ENCODE measurements at regions not wholly inside any gene's neighbourhood (a gene's known extent, or its start where the extent isn't known, plus 50 kb on each side); places are given as distances from the start of the nearest gene placed in this dataset.

- no peak for DNase-seq
These were observed 68.7 kb upstream of the SLC4A11 start for GRCh38 chr20:3307725-3308124.

- no peak for DNase-seq
These were observed 68.1 kb upstream of the SLC4A11 start for GRCh38 chr20:3307078-3307477.

GRCh38 chr20:3306068-3306467, 67.1 kb upstream of the SLC4A11 start:
- DNase-seq = no peak

- no peak for DNase-seq
These were observed 65.5 kb upstream of the SLC4A11 start for GRCh38 chr20:3304456-3304855.

- no peak for DNase-seq
These were observed 58.0 kb upstream of the SLC4A11 start for GRCh38 chr20:3297079-3297378.

GRCh38 chr20:3296261-3297078, 57.5 kb upstream of the SLC4A11 start:
- no peak for DNase-seq
